HG03135 (cell line): ENCODE measurements at regions not wholly inside any gene's neighbourhood (a gene's known extent, or its start where the extent isn't known, plus 50 kb on each side); places are given as distances from the start of the nearest gene placed in this dataset.

Source experiments
- ATAC-seq: cut with Tn5 transposase; IDR thresholded peaks from one replicate; pipeline ENCODE4 v1.9.1; 2021; ENCODE audit warnings: mild to moderate bottlenecking, moderate library complexity; ENCODE audit not compliant: unreplicated experiment

- ATAC-seq: no peak
These were observed 661.7 kb downstream of the VRK1 start for GRCh38 chr14:97458661-97459579.

GRCh38 chr14:97462081-97462480 is 664.9 kb downstream of the VRK1 start:
- ATAC-seq: no peak

- ATAC-seq: no peak
These were observed 671.0 kb downstream of the VRK1 start for GRCh38 chr14:97468220-97468619.

GRCh38 chr14:97477353-97477752 is 680.2 kb downstream of the VRK1 start:
- no peak for ATAC-seq

- no peak for ATAC-seq
These were observed 688.0 kb downstream of the VRK1 start for GRCh38 chr14:97485201-97485600.

- ATAC-seq: no peak
These were observed 689.5 kb downstream of the VRK1 start for GRCh38 chr14:97486601-97487120.

GRCh38 chr14:97489750-97490149 is 692.6 kb downstream of the VRK1 start:
- ATAC-seq: no peak

- ATAC-seq: no peak
These were observed 693.4 kb downstream of the VRK1 start for GRCh38 chr14:97490521-97491070.

- ATAC-seq: no peak
These were observed 694.5 kb downstream of the VRK1 start for GRCh38 chr14:97491697-97492096.

GRCh38 chr14:97499790-97500481 is 702.8 kb downstream of the VRK1 start:
- ATAC-seq: no peak

- ATAC-seq: no peak
These were observed 709.4 kb downstream of the VRK1 start for GRCh38 chr14:97506626-97507025.

GRCh38 chr14:97513891-97514290 is 716.7 kb downstream of the VRK1 start:
- ATAC-seq: no peak

GRCh38 chr14:97517566-97518234 is 720.5 kb downstream of the VRK1 start:
- no peak for ATAC-seq

- ATAC-seq: no peak
These were observed 726.8 kb downstream of the VRK1 start for GRCh38 chr14:97523936-97524335.

- ATAC-seq: no peak
These were observed 727.6 kb downstream of the VRK1 start for GRCh38 chr14:97524589-97525319.

- ATAC-seq: no peak
These were observed 730.8 kb downstream of the VRK1 start for GRCh38 chr14:97527993-97528392.

- ATAC-seq: no peak
These were observed 734.9 kb downstream of the VRK1 start for GRCh38 chr14:97532052-97532451.

- no peak for ATAC-seq
These were observed 739.2 kb downstream of the VRK1 start for GRCh38 chr14:97536421-97536820.

GRCh38 chr14:97538749-97539410 is 741.7 kb downstream of the VRK1 start:
- no peak for ATAC-seq

GRCh38 chr14:97539411-97539795 is 742.2 kb downstream of the VRK1 start:
- ATAC-seq: no peak
